SW480 (cell line): ENCODE measurements at regions not wholly inside any gene's neighbourhood (a gene's known extent, or its start where the extent isn't known, plus 50 kb on each side); places are given as distances from the start of the nearest gene placed in this dataset.
"Not testable (repeated sequence)": the region's sequence is repeated elsewhere in the genome, so short reads cannot be mapped to it uniquely, and the experiment has no call there.

Source experiments
- DNase-seq: peaks from one replicate; pipeline ENCODE4 v3.0.0-alpha.2; 2016; ENCODE audit warnings: low spot score

- DNase-seq, result no peak
Observed at GRCh38 chr10:83754857-83755256, 384.5 kb upstream of the GHITM start.

- DNase-seq, result no peak
Observed at GRCh38 chr10:83760142-83760541, 379.2 kb upstream of the GHITM start.

- no peak for DNase-seq
Observed at GRCh38 chr10:83764666-83765065, 374.6 kb upstream of the GHITM start.

- no peak for DNase-seq
Observed at GRCh38 chr10:83765731-83766130, 373.6 kb upstream of the GHITM start.

GRCh38 chr10:83769281-83769820 lies 370.0 kb upstream of the GHITM start:
- no peak for DNase-seq

- not testable (repeated sequence) for DNase-seq
Observed at GRCh38 chr10:83786701-83787100, 352.6 kb upstream of the GHITM start.

GRCh38 chr10:83801983-83802382 lies 337.3 kb upstream of the GHITM start:
- DNase-seq, result no peak

- DNase-seq, result no peak
Observed at GRCh38 chr10:83806717-83807116, 332.6 kb upstream of the GHITM start.

- no peak for DNase-seq
Observed at GRCh38 chr10:83809001-83809400, 330.3 kb upstream of the GHITM start.

- DNase-seq, result no peak
Observed at GRCh38 chr10:83816942-83817341, 322.4 kb upstream of the GHITM start.

- DNase-seq, result no peak
Observed at GRCh38 chr10:83817797-83818196, 321.5 kb upstream of the GHITM start.

- DNase-seq, result no peak
Observed at GRCh38 chr10:83819609-83820008, 319.7 kb upstream of the GHITM start.

GRCh38 chr10:83820033-83820432 lies 319.3 kb upstream of the GHITM start:
- DNase-seq, result no peak

GRCh38 chr10:83824099-83824498 lies 315.2 kb upstream of the GHITM start:
- DNase-seq, result no peak

- no peak for DNase-seq
Observed at GRCh38 chr10:83834096-83834495, 305.2 kb upstream of the GHITM start.

- DNase-seq, result no peak
Observed at GRCh38 chr10:83835945-83836745, 303.2 kb upstream of the GHITM start.

- no peak for DNase-seq
Observed at GRCh38 chr10:83848677-83849076, 290.6 kb upstream of the GHITM start.

- DNase-seq, result no peak
Observed at GRCh38 chr10:83849150-83849549, 290.2 kb upstream of the GHITM start.

- DNase-seq, result no peak
Observed at GRCh38 chr10:83852146-83852545, 287.2 kb upstream of the GHITM start.

- DNase-seq, result no peak
Observed at GRCh38 chr10:83862723-83863122, 276.6 kb upstream of the GHITM start.

GRCh38 chr10:83863283-83863966 lies 275.9 kb upstream of the GHITM start:
- no peak for DNase-seq

GRCh38 chr10:83869898-83870297 lies 269.4 kb upstream of the GHITM start:
- DNase-seq, result no peak
